Sciatic nerve (tissue), 2 donors: ENCODE measurements at regions not wholly inside any gene's neighbourhood (a gene's known extent, or its start where the extent isn't known, plus 50 kb on each side); places are given as distances from the start of the nearest gene placed in this dataset.

Experiments
- ATAC-seq: fragments of 200-7000 bp; cut with Tn5 transposase; one replicate; pipeline ENCODE4 v1.9.1; 2020; ENCODE audit warnings: mild to moderate bottlenecking, moderate library complexity
- DNase-seq: peaks from one replicate; pipeline ENCODE4 v3.0.0-alpha.2; 2020; ENCODE audit warnings: low spot score
- intact Hi-C: fragments of 100-400 bp; cut with DNase I; formaldehyde crosslinking; loops from one replicate; pipeline ENCODE4 v1.14.2; 2022
- donor health status: DM: no; HTN: no; CAD: no.
- donor health status: DM: no; HTN: no; CAD: no.

- ATAC-seq (no peak), DNase-seq (no peak)
- intact Hi-C loops = no loop called here
Observed at GRCh38 chr11:19571906-19572305, 140.7 kb upstream of the NAV2 start.

GRCh38 chr11:19570889-19571288, 141.7 kb upstream of the NAV2 start:
- DNase-seq (no peak), ATAC-seq (no peak)
- intact Hi-C loops = no loop called here

- intact Hi-C loops = loop anchor here (10.0 kb wide), 1 partner anchor 337 kb away; no protein-coding TSS in a partner anchor
- ATAC-seq (no peak), DNase-seq (no peak)
Observed at GRCh38 chr11:19567996-19568395, 144.6 kb upstream of the NAV2 start.

- intact Hi-C loops = loop anchor here (10.0 kb wide), 1 partner anchor 338 kb away; no protein-coding TSS in a partner anchor
- no peak for ATAC-seq
- no peak for DNase-seq
Observed at GRCh38 chr11:19566583-19567379, 145.9 kb upstream of the NAV2 start.

GRCh38 chr11:19565639-19566038, 147.0 kb upstream of the NAV2 start:
- intact Hi-C loops = loop anchor here (2.0 to 10.0 kb wide), 2 partner anchors 177 to 339 kb away; no protein-coding TSS in a partner anchor
- DNase-seq (no peak), ATAC-seq (no peak)

- intact Hi-C loops = loop anchor here (10.0 kb wide), 1 partner anchor 343 kb away; no protein-coding TSS in a partner anchor
- ATAC-seq = no peak
Observed at GRCh38 chr11:19562156-19562555, 150.5 kb upstream of the NAV2 start.

GRCh38 chr11:19561011-19561410, 151.6 kb upstream of the NAV2 start:
- no peak for ATAC-seq
- no peak for DNase-seq
- intact Hi-C loops = loop anchor here (10.0 kb wide), 1 partner anchor 344 kb away; no protein-coding TSS in a partner anchor

More at GRCh38 chr11:19562156-19562555, 150.5 kb upstream of the NAV2 start:
- no peak for DNase-seq

GRCh38 chr11:19560156-19560555, 152.5 kb upstream of the NAV2 start:
- intact Hi-C loops = loop anchor here (10.0 kb wide), 1 partner anchor 345 kb away; no protein-coding TSS in a partner anchor
- DNase-seq = no peak
- ATAC-seq = no peak

GRCh38 chr11:19559746-19560145, 152.9 kb upstream of the NAV2 start:
- intact Hi-C loops = loop anchor here (10.0 kb wide), 1 partner anchor 345 kb away; no protein-coding TSS in a partner anchor
- no peak for ATAC-seq
- DNase-seq = no peak

- no peak for DNase-seq
- intact Hi-C loops = no loop called here
- ATAC-seq = no peak
Observed at GRCh38 chr11:19558189-19558986, 154.2 kb upstream of the NAV2 start.

- ATAC-seq = peak; percentile 70
- peak; percentile 91 for DNase-seq
- intact Hi-C loops = no loop called here
Observed at GRCh38 chr11:19557720-19558140, 154.9 kb upstream of the NAV2 start.

- DNase-seq = no peak
- no peak for ATAC-seq
- intact Hi-C loops = no loop called here
Observed at GRCh38 chr11:19557185-19557584, 155.5 kb upstream of the NAV2 start.

GRCh38 chr11:19555266-19555665, 157.4 kb upstream of the NAV2 start:
- DNase-seq (no peak), ATAC-seq (no peak)
- intact Hi-C loops = no loop called here

- ATAC-seq = peak; percentile 83
- intact Hi-C loops = loop anchor here (5.0 kb wide), 1 partner anchor 242 kb away; no protein-coding TSS in a partner anchor
- DNase-seq = peak; percentile 94
Observed at GRCh38 chr11:19553683-19554333, 158.8 kb upstream of the NAV2 start.

GRCh38 chr11:19552656-19553260, 159.9 kb upstream of the NAV2 start:
- intact Hi-C loops = loop anchor here (5.0 kb wide), 1 partner anchor 240 kb away; no protein-coding TSS in a partner anchor
- ATAC-seq (peak; percentile 18), DNase-seq (no peak)

GRCh38 chr11:19552161-19552560, 160.5 kb upstream of the NAV2 start:
- DNase-seq = no peak
- peak; percentile 5 for ATAC-seq
- intact Hi-C loops = loop anchor here (5.0 kb wide), 1 partner anchor 240 kb away; no protein-coding TSS in a partner anchor

- intact Hi-C loops = loop anchor here (5.0 kb wide), 1 partner anchor 239 kb away; no protein-coding TSS in a partner anchor
- no peak for DNase-seq
- no peak for ATAC-seq
Observed at GRCh38 chr11:19551457-19551856, 161.2 kb upstream of the NAV2 start.

GRCh38 chr11:19547044-19547443, 165.6 kb upstream of the NAV2 start:
- intact Hi-C loops = no loop called here
- no peak for DNase-seq
- ATAC-seq = peak; percentile 70
